ENCODE measurements at regions not wholly inside any gene's neighbourhood (a gene's known extent, or its start where the extent isn't known, plus 50 kb on each side); places are given as distances from the start of the nearest gene placed in this dataset.
"Not testable (repeated sequence)": the region's sequence is repeated elsewhere in the genome, so short reads cannot be mapped to it uniquely, and the experiment has no call there.

- Mint-ChIP-seq H3K9me3 (peaks cover 29% of the 10 kb centered on the region), H3K4me1 (peaks cover 5% of the 10 kb centered on the region), H3K36me3 (ENCODE audit: low read depth) (peaks cover 4% of the 10 kb centered on the region), H3K27me3 (ENCODE audit: low read depth, poor library complexity) (peaks cover 7% of the 10 kb centered on the region), H3K4me3 (no peak overlapping the region), H3K27ac (no peak overlapping the region)
- TF ChIP-seq, protein P1, sequence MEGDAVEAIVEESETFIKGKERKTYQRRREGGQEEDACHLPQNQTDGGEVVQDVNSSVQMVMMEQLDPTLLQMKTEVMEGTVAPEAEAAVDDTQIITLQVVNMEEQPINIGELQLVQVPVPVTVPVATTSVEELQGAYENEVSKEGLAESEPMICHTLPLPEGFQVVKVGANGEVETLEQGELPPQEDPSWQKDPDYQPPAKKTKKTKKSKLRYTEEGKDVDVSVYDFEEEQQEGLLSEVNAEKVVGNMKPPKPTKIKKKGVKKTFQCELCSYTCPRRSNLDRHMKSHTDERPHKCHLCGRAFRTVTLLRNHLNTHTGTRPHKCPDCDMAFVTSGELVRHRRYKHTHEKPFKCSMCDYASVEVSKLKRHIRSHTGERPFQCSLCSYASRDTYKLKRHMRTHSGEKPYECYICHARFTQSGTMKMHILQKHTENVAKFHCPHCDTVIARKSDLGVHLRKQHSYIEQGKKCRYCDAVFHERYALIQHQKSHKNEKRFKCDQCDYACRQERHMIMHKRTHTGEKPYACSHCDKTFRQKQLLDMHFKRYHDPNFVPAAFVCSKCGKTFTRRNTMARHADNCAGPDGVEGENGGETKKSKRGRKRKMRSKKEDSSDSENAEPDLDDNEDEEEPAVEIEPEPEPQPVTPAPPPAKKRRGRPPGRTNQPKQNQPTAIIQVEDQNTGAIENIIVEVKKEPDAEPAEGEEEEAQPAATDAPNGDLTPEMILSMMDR (IDR thresholded peaks at IDR 0.05): no peak
- DNase-seq: no peak
These were observed 171.4 kb downstream of the CRLF2 start for GRCh38 chrX:1041091-1041490.

DNA sequence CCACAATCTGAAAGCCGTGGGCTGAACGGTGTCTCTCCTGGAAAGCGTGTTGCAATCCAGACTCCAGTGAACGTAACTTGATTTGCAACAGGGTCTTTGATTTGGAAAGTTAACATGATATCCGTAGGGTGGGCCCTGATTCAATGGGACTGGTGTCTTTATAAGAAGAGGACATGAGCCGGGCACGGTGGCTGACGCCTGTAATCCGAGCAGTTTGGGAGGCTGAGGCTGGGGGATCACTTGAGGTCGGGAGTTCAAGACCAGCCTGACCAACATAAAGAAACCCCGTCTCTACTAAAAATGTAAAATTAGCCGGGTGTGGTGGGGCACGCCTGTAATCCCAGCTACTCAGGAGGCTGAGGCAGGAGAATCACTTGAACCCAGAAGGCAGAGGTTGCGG lies 176.5 kb downstream of the CRLF2 start:
- not testable (repeated sequence) for H3K4me1 Mint-ChIP-seq; DNase-seq; H3K27ac Mint-ChIP-seq; H3K4me3 Mint-ChIP-seq; H3K36me3 Mint-ChIP-seq (ENCODE audit: low read depth)
- H3K27me3 Mint-ChIP-seq (ENCODE audit: low read depth, poor library complexity): peaks cover 10% of the 10 kb centered on the region
- H3K9me3 Mint-ChIP-seq: peaks cover 17% of the 10 kb centered on the region

DNA sequence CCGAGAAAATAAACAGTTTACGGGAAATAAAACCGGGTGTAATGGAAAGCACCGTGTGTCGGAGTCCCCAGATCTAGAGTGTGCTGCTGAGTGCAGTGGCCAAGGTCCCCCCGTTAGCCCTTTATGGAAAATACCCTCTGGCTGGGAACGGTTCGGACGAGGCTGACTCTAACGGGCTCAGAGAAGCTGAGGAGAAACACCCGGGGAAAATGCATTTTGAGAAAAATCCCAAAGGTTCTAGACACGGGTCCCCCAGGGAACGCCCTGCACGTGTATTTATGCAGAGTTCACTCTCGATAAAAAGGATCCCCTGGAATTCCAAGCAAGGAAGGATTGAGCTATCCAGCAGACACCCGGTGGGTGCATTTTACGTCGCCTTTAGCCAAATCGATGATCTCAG lies 177.2 kb downstream of the CRLF2 start:
- peaks cover 4% of the 10 kb centered on the region for H3K36me3 Mint-ChIP-seq (ENCODE audit: low read depth)

GRCh38 chrX:1034717-1035116 lies 177.7 kb downstream of the CRLF2 start:
- Mint-ChIP-seq H3K9me3 (peaks cover 17% of the 10 kb centered on the region), H3K4me1 (peaks cover 5% of the 10 kb centered on the region), H3K4me3 (no peak overlapping the region), H3K27ac (no peak overlapping the region), H3K27me3 (ENCODE audit: low read depth, poor library complexity) (peaks cover 14% of the 10 kb centered on the region), H3K36me3 (ENCODE audit: low read depth) (peaks cover 4% of the 10 kb centered on the region)
- no peak for DNase-seq
- TF ChIP-seq, protein P1 (IDR thresholded peaks at IDR 0.05): no peak

More for the DNA sequence above, 177.2 kb downstream of the CRLF2 start:
- Mint-ChIP-seq H3K27me3 (ENCODE audit: low read depth, poor library complexity) (peaks cover 14% of the 10 kb centered on the region), H3K9me3 (peaks cover 17% of the 10 kb centered on the region), H3K27ac (peak overlapping the region; percentile 59), H3K4me3 (no peak overlapping the region), H3K4me1 (peaks cover 5% of the 10 kb centered on the region)
- DNase-seq: no peak
- TF ChIP-seq, protein P1 (IDR thresholded peaks at IDR 0.05): no peak

- H3K9me3 Mint-ChIP-seq: peaks cover 11% of the 10 kb centered on the region
- TF ChIP-seq, protein P1 (IDR thresholded peaks at IDR 0.05): no peak
- H3K4me1 Mint-ChIP-seq: peaks cover 5% of the 10 kb centered on the region
- peaks cover 14% of the 10 kb centered on the region for H3K27me3 Mint-ChIP-seq (ENCODE audit: low read depth, poor library complexity)
- H3K36me3 Mint-ChIP-seq (ENCODE audit: low read depth): peaks cover 4% of the 10 kb centered on the region
- DNase-seq: peak; percentile 3
- no peak overlapping the region for H3K27ac Mint-ChIP-seq
- no peak overlapping the region for H3K4me3 Mint-ChIP-seq
These were observed 180.7 kb downstream of the CRLF2 start for GRCh38 chrX:1031521-1032430.

DNA sequence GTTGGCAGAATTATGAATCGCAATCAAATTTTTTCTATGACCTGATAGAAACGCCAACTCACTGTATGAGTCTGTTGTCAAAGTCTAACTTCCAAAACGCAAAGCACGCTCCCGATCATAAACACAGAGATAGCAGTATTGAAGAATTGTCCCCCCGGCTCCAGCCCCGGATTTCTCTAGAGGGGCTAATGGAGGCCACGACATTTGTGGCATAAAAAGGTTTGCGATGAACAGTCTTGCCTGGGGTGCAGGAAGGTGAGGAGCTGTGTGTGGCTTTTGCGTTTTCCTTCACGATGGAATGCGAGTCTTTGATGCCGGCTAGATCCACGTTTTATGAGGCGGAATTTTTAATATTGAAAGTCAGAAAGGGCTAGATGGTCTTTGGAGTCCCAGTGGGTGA lies 183.0 kb downstream of the CRLF2 start:
- H3K9me3 Mint-ChIP-seq: peaks cover 4% of the 10 kb centered on the region
- no peaks in the 10 kb centered on the region for H3K4me1 Mint-ChIP-seq
- no peak overlapping the region for H3K4me3 Mint-ChIP-seq
- no peak for DNase-seq
- TF ChIP-seq, protein P1 (IDR thresholded peaks at IDR 0.05): no peak
- peaks cover 8% of the 10 kb centered on the region for H3K27me3 Mint-ChIP-seq (ENCODE audit: low read depth, poor library complexity)
- H3K36me3 Mint-ChIP-seq (ENCODE audit: low read depth): no peaks in the 10 kb centered on the region
- no peak overlapping the region for H3K27ac Mint-ChIP-seq
